ENCODE measurements at regions not wholly inside any gene's neighbourhood (a gene's known extent, or its start where the extent isn't known, plus 50 kb on each side); places are given as distances from the start of the nearest gene placed in this dataset.
"Not testable (repeated sequence)": the region's sequence is repeated elsewhere in the genome, so short reads cannot be mapped to it uniquely, and the experiment has no call there.

DNA sequence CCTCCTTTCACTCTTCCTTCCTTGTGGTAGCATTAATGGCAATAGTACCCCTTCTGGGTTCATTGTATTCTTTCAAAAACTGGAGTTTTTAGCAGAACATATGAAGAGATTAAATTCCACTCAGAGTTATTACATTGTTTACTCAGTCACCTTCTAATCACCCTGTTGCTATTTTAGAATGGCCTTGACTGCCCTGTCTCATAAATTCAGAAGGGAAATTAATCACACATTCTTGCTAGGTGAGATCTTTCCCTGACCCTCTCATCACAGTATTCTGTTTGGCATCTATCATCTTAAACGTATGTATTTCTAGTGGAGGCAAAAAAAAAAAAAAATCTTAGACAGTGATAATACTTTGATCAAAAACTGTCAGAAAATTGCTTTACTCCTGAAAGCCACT lies 760.4 kb downstream of the ADCYAP1 start (continued):
- TF ChIP-seq TEAD4 (IDR thresholded peaks at IDR 0.05; ENCODE audit: borderline replicate concordance, insufficient read depth): no peak
- TF ChIP-seq RAD21 (IDR thresholded peaks at IDR 0.05; ENCODE audit: low read length): no peak

DNA sequence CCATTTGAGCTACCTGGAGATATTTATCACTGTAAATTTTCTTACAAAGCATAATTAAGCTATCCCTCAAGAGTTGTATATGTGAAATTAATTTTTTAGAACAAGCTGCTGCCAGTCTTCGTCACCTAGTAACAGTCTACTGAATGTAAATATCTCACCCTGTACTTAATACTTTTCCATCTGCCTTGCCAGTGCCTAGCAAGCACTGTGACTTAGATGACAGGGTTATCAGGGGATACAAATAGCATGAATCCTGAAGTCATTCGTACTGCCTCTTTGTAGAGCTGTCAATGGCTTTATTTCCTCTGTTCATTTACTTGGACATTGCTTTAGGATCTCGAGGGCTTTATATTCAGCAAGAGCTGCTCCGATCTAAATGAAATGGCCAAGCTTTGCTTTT lies 763.6 kb downstream of the ADCYAP1 start:
- Histone ChIP-seq H3K9me3 (0 out of 2 replicates have a peak, but pooled peaks cover 3% of the 10 kb centered on the region), H3K36me3 (replicated peaks in 1 of 2; ENCODE audit: control insufficient read depth in 1 of 2, insufficient read depth in 2 of 2, low read length in 1 of 2) (no peaks in the 10 kb centered on the region), H3K4me1 (ENCODE audit: control insufficient read depth in 1 of 2, insufficient read depth in 2 of 2, low read depth in 1 of 2, low read length in 1 of 2) (no peaks in the 10 kb centered on the region), H3K4me3 (ENCODE audit: low read depth in 2 of 2, low read length in 1 of 2) (no peak overlapping the region), H4K20me1 (ENCODE audit: insufficient read depth) (no peaks in the 10 kb centered on the region), H3K4me2 (no peak overlapping the region), H3K9ac (no peak overlapping the region), H3F3A (replicated peaks; ENCODE audit: insufficient read depth) (no peaks in the 10 kb centered on the region), H2AFZ (ENCODE audit: low read depth) (no peak overlapping the region), H3K79me2 (ENCODE audit: insufficient read depth) (no peaks in the 10 kb centered on the region), H3K9me2 (no peaks in the 10 kb centered on the region), H3K27ac (ENCODE audit: low read depth in 2 of 2, low read length in 1 of 2) (no peak overlapping the region), H3K27me3 (ENCODE audit: insufficient read depth) (no peaks in the 10 kb centered on the region)
- TF ChIP-seq EZH2phosphoT487 (IDR thresholded peaks at IDR 0.05; ENCODE audit: borderline replicate concordance, low read depth) (no peak), FOXM1 (IDR thresholded peaks at IDR 0.05; ENCODE audit: low read depth) (no peak), CHD2 (IDR thresholded peaks at IDR 0.05; ENCODE audit: low read length, partially characterized antibody) (no peak), YY1 (IDR thresholded peaks at IDR 0.05; ENCODE audit: low read depth) (no peak), TCF12 (IDR thresholded peaks at IDR 0.05) (no peak), NRF1 (IDR thresholded peaks at IDR 0.05; ENCODE audit: low read depth, low read length) (no peak), RCOR1 (IDR thresholded peaks at IDR 0.05; ENCODE audit: low read length) (no peak), ZBTB33 (IDR thresholded peaks at IDR 0.05; ENCODE audit: borderline replicate concordance, low read depth) (no peak)
- TF ChIP-seq, protein P1, sequence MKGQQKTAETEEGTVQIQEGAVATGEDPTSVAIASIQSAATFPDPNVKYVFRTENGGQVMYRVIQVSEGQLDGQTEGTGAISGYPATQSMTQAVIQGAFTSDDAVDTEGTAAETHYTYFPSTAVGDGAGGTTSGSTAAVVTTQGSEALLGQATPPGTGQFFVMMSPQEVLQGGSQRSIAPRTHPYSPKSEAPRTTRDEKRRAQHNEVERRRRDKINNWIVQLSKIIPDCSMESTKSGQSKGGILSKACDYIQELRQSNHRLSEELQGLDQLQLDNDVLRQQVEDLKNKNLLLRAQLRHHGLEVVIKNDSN (IDR thresholded peaks at IDR 0.05; ENCODE audit: borderline replicate concordance, low read depth): no peak
- TF ChIP-seq, protein P2, sequence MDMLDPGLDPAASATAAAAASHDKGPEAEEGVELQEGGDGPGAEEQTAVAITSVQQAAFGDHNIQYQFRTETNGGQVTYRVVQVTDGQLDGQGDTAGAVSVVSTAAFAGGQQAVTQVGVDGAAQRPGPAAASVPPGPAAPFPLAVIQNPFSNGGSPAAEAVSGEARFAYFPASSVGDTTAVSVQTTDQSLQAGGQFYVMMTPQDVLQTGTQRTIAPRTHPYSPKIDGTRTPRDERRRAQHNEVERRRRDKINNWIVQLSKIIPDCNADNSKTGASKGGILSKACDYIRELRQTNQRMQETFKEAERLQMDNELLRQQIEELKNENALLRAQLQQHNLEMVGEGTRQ (IDR thresholded peaks at IDR 0.05; ENCODE audit: borderline replicate concordance, low read depth, low read length): no peak
- TF ChIP-seq, protein P3, sequence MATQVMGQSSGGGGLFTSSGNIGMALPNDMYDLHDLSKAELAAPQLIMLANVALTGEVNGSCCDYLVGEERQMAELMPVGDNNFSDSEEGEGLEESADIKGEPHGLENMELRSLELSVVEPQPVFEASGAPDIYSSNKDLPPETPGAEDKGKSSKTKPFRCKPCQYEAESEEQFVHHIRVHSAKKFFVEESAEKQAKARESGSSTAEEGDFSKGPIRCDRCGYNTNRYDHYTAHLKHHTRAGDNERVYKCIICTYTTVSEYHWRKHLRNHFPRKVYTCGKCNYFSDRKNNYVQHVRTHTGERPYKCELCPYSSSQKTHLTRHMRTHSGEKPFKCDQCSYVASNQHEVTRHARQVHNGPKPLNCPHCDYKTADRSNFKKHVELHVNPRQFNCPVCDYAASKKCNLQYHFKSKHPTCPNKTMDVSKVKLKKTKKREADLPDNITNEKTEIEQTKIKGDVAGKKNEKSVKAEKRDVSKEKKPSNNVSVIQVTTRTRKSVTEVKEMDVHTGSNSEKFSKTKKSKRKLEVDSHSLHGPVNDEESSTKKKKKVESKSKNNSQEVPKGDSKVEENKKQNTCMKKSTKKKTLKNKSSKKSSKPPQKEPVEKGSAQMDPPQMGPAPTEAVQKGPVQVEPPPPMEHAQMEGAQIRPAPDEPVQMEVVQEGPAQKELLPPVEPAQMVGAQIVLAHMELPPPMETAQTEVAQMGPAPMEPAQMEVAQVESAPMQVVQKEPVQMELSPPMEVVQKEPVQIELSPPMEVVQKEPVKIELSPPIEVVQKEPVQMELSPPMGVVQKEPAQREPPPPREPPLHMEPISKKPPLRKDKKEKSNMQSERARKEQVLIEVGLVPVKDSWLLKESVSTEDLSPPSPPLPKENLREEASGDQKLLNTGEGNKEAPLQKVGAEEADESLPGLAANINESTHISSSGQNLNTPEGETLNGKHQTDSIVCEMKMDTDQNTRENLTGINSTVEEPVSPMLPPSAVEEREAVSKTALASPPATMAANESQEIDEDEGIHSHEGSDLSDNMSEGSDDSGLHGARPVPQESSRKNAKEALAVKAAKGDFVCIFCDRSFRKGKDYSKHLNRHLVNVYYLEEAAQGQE (IDR thresholded peaks at IDR 0.05; ENCODE audit: low read depth, low read length): no peak
- 4% methylated on average over 4 of the region's 4 CpGs for WGBS (ENCODE audit: low lambda C conversion rate)
- CTCF ChIA-PET: no interaction called here
- POLR2A ChIA-PET: no interaction called here
- DNase-seq: no peak

DNA sequence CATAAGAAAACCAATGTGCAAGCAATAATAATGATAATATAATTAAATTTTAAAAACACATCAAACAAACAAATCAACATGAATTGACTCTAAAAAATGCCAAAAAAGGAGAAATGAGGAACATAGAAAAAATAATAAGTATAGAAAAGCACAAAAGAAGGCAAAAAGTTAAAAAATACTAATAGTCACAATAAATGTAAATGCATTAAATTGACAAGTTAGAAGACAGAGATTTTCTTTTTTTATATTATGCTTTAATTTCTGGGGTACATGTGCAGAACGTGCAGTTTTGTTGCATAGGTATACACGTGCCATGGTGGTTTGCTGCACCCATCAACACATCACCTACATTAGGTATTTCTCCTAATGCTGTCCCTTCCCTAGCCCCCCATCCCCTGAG lies 767.0 kb downstream of the ADCYAP1 start:
- H3K79me2 ChIP-seq (ENCODE audit: insufficient read depth); H2AFZ ChIP-seq (ENCODE audit: low read depth); H3K36me3 ChIP-seq (replicated peaks in 1 of 2; ENCODE audit: control insufficient read depth in 1 of 2, insufficient read depth in 2 of 2, low read length in 1 of 2); H3K9ac ChIP-seq; DNase-seq; H3F3A ChIP-seq (replicated peaks; ENCODE audit: insufficient read depth); H3K4me1 ChIP-seq (ENCODE audit: control insufficient read depth in 1 of 2, insufficient read depth in 2 of 2, low read depth in 1 of 2, low read length in 1 of 2); H4K20me1 ChIP-seq (ENCODE audit: insufficient read depth); H3K4me2 ChIP-seq; H3K9me3 ChIP-seq; H3K27ac ChIP-seq (ENCODE audit: low read depth in 2 of 2, low read length in 1 of 2); H3K9me2 ChIP-seq; H3K4me3 ChIP-seq (ENCODE audit: low read depth in 2 of 2, low read length in 1 of 2); POLR2A ChIA-PET; CTCF ChIA-PET; H3K27me3 ChIP-seq (ENCODE audit: insufficient read depth): not testable (repeated sequence)
- WGBS (ENCODE audit: low lambda C conversion rate): 2% methylated on average over 2 of the region's 2 CpGs

All from SK-N-SH (cell line).